ENCODE measurements at regions not wholly inside any gene's neighbourhood (a gene's known extent, or its start where the extent isn't known, plus 50 kb on each side); places are given as distances from the start of the nearest gene placed in this dataset.

GRCh38 chr1:37325010-37325409 lies 149.4 kb upstream of the ZC3H12A start:
- peaks cover 5% of the 10 kb centered on the region for H3K9me3 ChIP-seq (ENCODE audit: control insufficient read depth, low read length)
- 51 to 62% methylated on average over 2 of the region's 2 CpGs for WGBS, 2 donors
- peak in 1 of 2 donors; percentile 3 for DNase-seq
- intact Hi-C loops (cut with DNase I), result no loop called here
- no peaks in the 10 kb centered on the region for H3K27me3 ChIP-seq (ENCODE audit: control insufficient read depth in 1 of 2, insufficient read depth in 2 of 2, low read length in 1 of 2)
- no peak overlapping the region for H3K4me3 ChIP-seq (ENCODE audit: low read length in 2 of 2)
- ATAC-seq (ENCODE audit: low FRiP score), result no peak
- no peak overlapping the region for H3K27ac ChIP-seq (ENCODE audit: low read depth in 1 of 2, low read length in 2 of 2)
- no peaks in the 10 kb centered on the region for H3K36me3 ChIP-seq (ENCODE audit: control insufficient read depth in 1 of 2, insufficient read depth in 2 of 2, low read length in 1 of 2)
- H3K4me1 ChIP-seq (ENCODE audit: control insufficient read depth in 1 of 2, insufficient read depth in 2 of 2, low read length in 2 of 2), result no peaks in the 10 kb centered on the region

GRCh38 chr1:37325509-37326437 lies 148.6 kb upstream of the ZC3H12A start:
- WGBS, 2 donors, result 40 to 47% methylated on average over 10 to 11 of the region's 11 CpGs
- Histone ChIP-seq H3K27me3 (ENCODE audit: control insufficient read depth in 1 of 2, insufficient read depth in 2 of 2, low read length in 1 of 2) (no peaks in the 10 kb centered on the region), H3K4me3 (ENCODE audit: low read length in 2 of 2) (no peak overlapping the region), H3K36me3 (ENCODE audit: control insufficient read depth in 1 of 2, insufficient read depth in 2 of 2, low read length in 1 of 2) (no peaks in the 10 kb centered on the region), H3K27ac (ENCODE audit: low read depth in 1 of 2, low read length in 2 of 2) (no peak overlapping the region), H3K4me1 (ENCODE audit: control insufficient read depth in 1 of 2, insufficient read depth in 2 of 2, low read length in 2 of 2) (no peaks in the 10 kb centered on the region), H3K9me3 (ENCODE audit: control insufficient read depth, low read length) (peaks cover 5% of the 10 kb centered on the region)
- intact Hi-C loops (cut with DNase I), result no loop called here
- peak in 1 of 2 donors; percentile 9 for DNase-seq
- ATAC-seq (ENCODE audit: low FRiP score), result no peak

- no peaks in the 10 kb centered on the region for H3K27me3 ChIP-seq (ENCODE audit: control insufficient read depth in 1 of 2, insufficient read depth in 2 of 2, low read length in 1 of 2)
- no peak for DNase-seq
- 79 to 85% methylated on average over 8 to 9 of the region's 9 CpGs for WGBS, 2 donors
- H3K4me3 ChIP-seq (ENCODE audit: low read length in 2 of 2), result no peak overlapping the region
- no peaks in the 10 kb centered on the region for H3K36me3 ChIP-seq (ENCODE audit: control insufficient read depth in 1 of 2, insufficient read depth in 2 of 2, low read length in 1 of 2)
- H3K27ac ChIP-seq (ENCODE audit: low read depth in 1 of 2, low read length in 2 of 2), result no peak overlapping the region
- H3K9me3 ChIP-seq (ENCODE audit: control insufficient read depth, low read length), result peaks cover 10% of the 10 kb centered on the region
- no peaks in the 10 kb centered on the region for H3K4me1 ChIP-seq (ENCODE audit: control insufficient read depth in 1 of 2, insufficient read depth in 2 of 2, low read length in 2 of 2)
- intact Hi-C loops (cut with DNase I), result no loop called here
- no peak for ATAC-seq (ENCODE audit: low FRiP score)
These were observed 142.3 kb upstream of the ZC3H12A start for GRCh38 chr1:37332126-37332525.

GRCh38 chr1:37338658-37339057 lies 135.7 kb upstream of the ZC3H12A start:
- no peak overlapping the region for H3K4me3 ChIP-seq (ENCODE audit: low read length in 2 of 2)
- H3K27ac ChIP-seq (ENCODE audit: low read depth in 1 of 2, low read length in 2 of 2), result no peak overlapping the region
- intact Hi-C loops (cut with DNase I), result no loop called here
- H3K4me1 ChIP-seq (ENCODE audit: control insufficient read depth in 1 of 2, insufficient read depth in 2 of 2, low read length in 2 of 2), result no peaks in the 10 kb centered on the region
- ATAC-seq (ENCODE audit: low FRiP score) (no peak), DNase-seq (no peak)
- peaks cover 14% of the 10 kb centered on the region for H3K9me3 ChIP-seq (ENCODE audit: control insufficient read depth, low read length)
- H3K36me3 ChIP-seq (ENCODE audit: control insufficient read depth in 1 of 2, insufficient read depth in 2 of 2, low read length in 1 of 2), result no peaks in the 10 kb centered on the region
- H3K27me3 ChIP-seq (ENCODE audit: control insufficient read depth in 1 of 2, insufficient read depth in 2 of 2, low read length in 1 of 2), result no peaks in the 10 kb centered on the region
- 79 to 88% methylated on average over 2 of the region's 2 CpGs for WGBS, 2 donors

- Histone ChIP-seq H3K9me3 (ENCODE audit: control insufficient read depth, low read length) (peaks cover 2% of the 10 kb centered on the region), H3K36me3 (ENCODE audit: control insufficient read depth in 1 of 2, insufficient read depth in 2 of 2, low read length in 1 of 2) (no peaks in the 10 kb centered on the region), H3K4me1 (ENCODE audit: control insufficient read depth in 1 of 2, insufficient read depth in 2 of 2, low read length in 2 of 2) (no peaks in the 10 kb centered on the region), H3K27ac (ENCODE audit: low read depth in 1 of 2, low read length in 2 of 2) (no peak overlapping the region), H3K4me3 (ENCODE audit: low read length in 2 of 2) (no peak overlapping the region), H3K27me3 (ENCODE audit: control insufficient read depth in 1 of 2, insufficient read depth in 2 of 2, low read length in 1 of 2) (no peaks in the 10 kb centered on the region)
- DNase-seq, result no peak
- intact Hi-C loops (cut with DNase I), result no loop called here
- 39 to 40% methylated on average over 6 of the region's 6 CpGs for WGBS, 2 donors
- no peak for ATAC-seq (ENCODE audit: low FRiP score)
These were observed 131.6 kb upstream of the ZC3H12A start for GRCh38 chr1:37342736-37343135.

- intact Hi-C loops (cut with DNase I), result no loop called here
- Histone ChIP-seq H3K27me3 (ENCODE audit: control insufficient read depth in 1 of 2, insufficient read depth in 2 of 2, low read length in 1 of 2) (no peaks in the 10 kb centered on the region), H3K27ac (ENCODE audit: low read depth in 1 of 2, low read length in 2 of 2) (no peak overlapping the region), H3K36me3 (ENCODE audit: control insufficient read depth in 1 of 2, insufficient read depth in 2 of 2, low read length in 1 of 2) (no peaks in the 10 kb centered on the region), H3K4me3 (ENCODE audit: low read length in 2 of 2) (no peak overlapping the region), H3K4me1 (ENCODE audit: control insufficient read depth in 1 of 2, insufficient read depth in 2 of 2, low read length in 2 of 2) (no peaks in the 10 kb centered on the region), H3K9me3 (ENCODE audit: control insufficient read depth, low read length) (peaks cover 1% of the 10 kb centered on the region)
- DNase-seq, result no peak
- no peak for ATAC-seq (ENCODE audit: low FRiP score)
- WGBS, 2 donors, result 80 to 84% methylated on average over 8 of the region's 8 CpGs
These were observed 127.2 kb upstream of the ZC3H12A start for GRCh38 chr1:37347104-37347649.

- H3K36me3 ChIP-seq (ENCODE audit: control insufficient read depth in 1 of 2, insufficient read depth in 2 of 2, low read length in 1 of 2), result no peaks in the 10 kb centered on the region
- no peak overlapping the region for H3K4me3 ChIP-seq (ENCODE audit: low read length in 2 of 2)
- no peaks in the 10 kb centered on the region for H3K4me1 ChIP-seq (ENCODE audit: control insufficient read depth in 1 of 2, insufficient read depth in 2 of 2, low read length in 2 of 2)
- DNase-seq, result no peak
- H3K9me3 ChIP-seq (ENCODE audit: control insufficient read depth, low read length), result peaks cover 2% of the 10 kb centered on the region
- H3K27ac ChIP-seq (ENCODE audit: low read depth in 1 of 2, low read length in 2 of 2), result no peak overlapping the region
- H3K27me3 ChIP-seq (ENCODE audit: control insufficient read depth in 1 of 2, insufficient read depth in 2 of 2, low read length in 1 of 2), result no peaks in the 10 kb centered on the region
- intact Hi-C loops (cut with DNase I), result no loop called here
- ATAC-seq (ENCODE audit: low FRiP score), result no peak
- 56 to 57% methylated on average over 6 of the region's 6 CpGs for WGBS, 2 donors
These were observed 120.5 kb upstream of the ZC3H12A start for GRCh38 chr1:37353871-37354270.

- Histone ChIP-seq H3K4me1 (ENCODE audit: control insufficient read depth in 1 of 2, insufficient read depth in 2 of 2, low read length in 2 of 2) (no peaks in the 10 kb centered on the region), H3K9me3 (ENCODE audit: control insufficient read depth, low read length) (peaks cover 2% of the 10 kb centered on the region), H3K4me3 (ENCODE audit: low read length in 2 of 2) (no peak overlapping the region), H3K27ac (ENCODE audit: low read depth in 1 of 2, low read length in 2 of 2) (no peak overlapping the region), H3K27me3 (ENCODE audit: control insufficient read depth in 1 of 2, insufficient read depth in 2 of 2, low read length in 1 of 2) (no peaks in the 10 kb centered on the region), H3K36me3 (ENCODE audit: control insufficient read depth in 1 of 2, insufficient read depth in 2 of 2, low read length in 1 of 2) (no peaks in the 10 kb centered on the region)
- intact Hi-C loops (cut with DNase I), result no loop called here
- ATAC-seq (ENCODE audit: low FRiP score) (no peak), DNase-seq (no peak)
- WGBS, 2 donors, result 66 to 72% methylated on average over 7 of the region's 7 CpGs
These were observed 119.3 kb upstream of the ZC3H12A start for GRCh38 chr1:37354876-37355650.
